GM12875 (cell line): ENCODE measurements at regions not wholly inside any gene's neighbourhood (a gene's known extent, or its start where the extent isn't known, plus 50 kb on each side); places are given as distances from the start of the nearest gene placed in this dataset.
"Not testable (repeated sequence)": the region's sequence is repeated elsewhere in the genome, so short reads cannot be mapped to it uniquely, and the experiment has no call there.

Source experiments
- H3K4me3 ChIP-seq: one replicate; pipeline ENCODE4 v1.5.1; 2011; ENCODE audit warnings: low read depth, low read length, control low read depth
- TF ChIP-seq, protein P1 (sequence below): IDR thresholded peaks from 2 replicates; pipeline ENCODE4 v1.5.1; 2011; ENCODE audit warnings: low read depth, mild to moderate bottlenecking, control low read depth, inconsistent platforms, low read length, moderate library complexity, borderline replicate concordance; ENCODE audit not compliant: insufficient read depth

DNA sequence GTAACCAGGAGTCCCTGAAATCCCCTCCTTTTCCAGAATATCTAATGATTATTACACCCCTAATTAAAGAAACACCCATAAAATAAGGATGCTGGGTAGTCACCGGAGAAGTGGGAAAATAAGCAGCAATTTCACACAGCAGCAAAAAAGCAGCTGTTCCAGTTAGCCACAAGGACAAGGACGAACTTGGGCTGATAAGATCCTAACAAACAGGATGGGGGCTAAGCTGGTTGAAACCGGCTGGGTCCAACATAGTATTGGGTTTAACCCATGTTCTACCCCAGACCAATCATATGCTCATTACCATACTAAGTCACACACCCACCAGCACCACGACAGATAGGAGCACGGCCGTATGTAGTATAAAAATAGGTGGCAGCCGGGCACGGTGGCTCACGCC is 100.7 kb downstream of the RPL10L start:
- no peak overlapping the region for H3K4me3 ChIP-seq
- TF ChIP-seq, protein P1, sequence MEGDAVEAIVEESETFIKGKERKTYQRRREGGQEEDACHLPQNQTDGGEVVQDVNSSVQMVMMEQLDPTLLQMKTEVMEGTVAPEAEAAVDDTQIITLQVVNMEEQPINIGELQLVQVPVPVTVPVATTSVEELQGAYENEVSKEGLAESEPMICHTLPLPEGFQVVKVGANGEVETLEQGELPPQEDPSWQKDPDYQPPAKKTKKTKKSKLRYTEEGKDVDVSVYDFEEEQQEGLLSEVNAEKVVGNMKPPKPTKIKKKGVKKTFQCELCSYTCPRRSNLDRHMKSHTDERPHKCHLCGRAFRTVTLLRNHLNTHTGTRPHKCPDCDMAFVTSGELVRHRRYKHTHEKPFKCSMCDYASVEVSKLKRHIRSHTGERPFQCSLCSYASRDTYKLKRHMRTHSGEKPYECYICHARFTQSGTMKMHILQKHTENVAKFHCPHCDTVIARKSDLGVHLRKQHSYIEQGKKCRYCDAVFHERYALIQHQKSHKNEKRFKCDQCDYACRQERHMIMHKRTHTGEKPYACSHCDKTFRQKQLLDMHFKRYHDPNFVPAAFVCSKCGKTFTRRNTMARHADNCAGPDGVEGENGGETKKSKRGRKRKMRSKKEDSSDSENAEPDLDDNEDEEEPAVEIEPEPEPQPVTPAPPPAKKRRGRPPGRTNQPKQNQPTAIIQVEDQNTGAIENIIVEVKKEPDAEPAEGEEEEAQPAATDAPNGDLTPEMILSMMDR = no peak

DNA sequence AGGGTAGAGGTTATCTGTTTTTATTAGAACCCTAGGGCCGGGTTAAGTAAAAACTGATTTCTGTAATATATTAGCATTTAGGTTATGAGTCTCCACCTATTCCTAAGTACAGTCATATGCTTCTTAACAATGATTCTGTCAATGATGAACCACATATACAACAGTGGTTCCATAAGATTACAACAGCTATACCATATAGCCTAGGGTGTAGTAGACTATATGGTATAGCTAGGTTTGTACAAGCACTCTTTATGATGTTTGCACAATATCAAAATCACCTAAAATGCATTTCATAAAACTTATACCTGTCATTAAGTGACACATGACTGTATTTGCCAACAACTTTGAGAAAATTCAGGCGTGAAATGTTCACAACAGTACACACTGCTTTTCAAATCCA is 110.6 kb downstream of the RPL10L start:
- TF ChIP-seq, protein P1 = no peak
- H3K4me3 ChIP-seq = no peak overlapping the region

DNA sequence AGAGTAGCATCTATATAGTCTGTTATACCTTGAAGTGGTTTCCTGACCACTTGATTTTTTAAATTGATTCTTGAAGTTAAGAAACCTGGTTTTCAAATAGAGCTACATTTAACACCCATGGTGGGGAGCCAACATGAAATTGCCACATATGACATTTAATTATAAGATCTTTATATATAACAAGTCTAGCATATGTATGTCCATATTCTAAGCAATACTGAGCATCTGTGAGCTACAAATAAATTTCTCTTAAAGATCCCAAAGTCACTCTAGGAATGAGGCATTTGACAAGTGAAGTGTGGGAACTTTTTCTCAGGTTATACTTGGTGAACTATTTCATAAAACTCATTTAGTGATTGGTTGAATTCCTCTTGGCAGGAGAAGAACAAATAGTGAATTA is 132.5 kb downstream of the RPL10L start:
- TF ChIP-seq, protein P1 = no peak

DNA sequence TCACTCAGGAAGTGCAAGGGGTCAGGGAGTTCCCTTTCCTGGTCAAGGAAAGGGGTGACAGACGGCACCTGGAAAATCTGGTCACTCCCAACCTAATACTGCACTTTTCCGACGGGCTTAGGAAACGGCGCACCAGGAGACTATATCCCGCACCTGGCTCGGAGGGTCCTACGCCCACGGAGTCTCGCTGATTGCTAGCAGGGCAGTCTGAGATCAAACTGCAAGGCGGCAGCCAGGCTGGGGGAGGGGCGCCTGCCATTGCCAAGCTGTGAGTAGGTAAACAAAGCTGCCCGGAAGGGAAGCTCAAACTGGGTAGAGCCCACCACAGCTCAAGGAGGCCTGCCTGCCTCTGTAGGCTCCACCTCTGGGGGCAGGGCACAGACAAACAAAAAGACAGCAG is 142.8 kb downstream of the RPL10L start:
- not testable (repeated sequence) for H3K4me3 ChIP-seq

More for the DNA sequence above, 132.5 kb downstream of the RPL10L start:
- no peak overlapping the region for H3K4me3 ChIP-seq

DNA sequence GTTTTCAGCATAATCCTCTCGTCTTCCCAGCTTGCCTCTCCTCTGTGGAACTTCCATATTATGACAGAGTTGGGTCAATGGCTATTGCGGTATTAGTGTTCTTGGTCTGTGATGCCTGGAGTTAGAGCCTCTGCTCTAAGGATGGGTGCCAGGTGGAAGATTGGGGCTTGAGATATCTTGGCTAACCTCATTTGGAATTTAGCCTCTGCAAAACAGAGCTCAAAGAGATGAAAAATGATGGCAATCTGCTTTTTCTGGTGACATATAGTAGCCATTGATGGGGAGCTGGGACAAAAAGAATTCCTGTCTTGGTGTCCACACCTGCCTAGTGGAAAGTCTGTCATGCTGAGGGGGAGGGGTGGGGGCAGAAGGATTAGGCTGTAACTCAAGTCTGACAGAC is 152.1 kb downstream of the RPL10L start:
- TF ChIP-seq, protein P1 = no peak
- no peak overlapping the region for H3K4me3 ChIP-seq

DNA sequence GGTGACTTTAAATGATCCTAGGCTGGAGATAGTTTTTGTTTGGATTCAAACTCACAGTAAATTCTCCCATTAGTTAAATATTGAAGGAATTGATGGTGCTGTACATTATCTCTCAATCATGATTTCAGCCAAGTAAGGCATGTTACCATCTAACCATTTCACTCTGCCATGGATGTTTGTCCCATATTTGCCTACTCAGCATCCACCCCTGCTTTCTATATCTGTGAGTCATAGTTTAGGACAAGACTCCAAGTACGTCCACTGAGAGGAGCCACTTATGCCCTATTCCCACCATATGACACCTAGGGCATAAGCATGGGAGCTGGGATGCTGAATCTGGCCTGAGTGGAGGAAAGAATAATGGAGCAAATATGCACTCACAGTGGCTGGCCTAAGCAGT is 155.2 kb downstream of the RPL10L start:
- TF ChIP-seq, protein P1 = no peak
- H3K4me3 ChIP-seq = no peak overlapping the region

DNA sequence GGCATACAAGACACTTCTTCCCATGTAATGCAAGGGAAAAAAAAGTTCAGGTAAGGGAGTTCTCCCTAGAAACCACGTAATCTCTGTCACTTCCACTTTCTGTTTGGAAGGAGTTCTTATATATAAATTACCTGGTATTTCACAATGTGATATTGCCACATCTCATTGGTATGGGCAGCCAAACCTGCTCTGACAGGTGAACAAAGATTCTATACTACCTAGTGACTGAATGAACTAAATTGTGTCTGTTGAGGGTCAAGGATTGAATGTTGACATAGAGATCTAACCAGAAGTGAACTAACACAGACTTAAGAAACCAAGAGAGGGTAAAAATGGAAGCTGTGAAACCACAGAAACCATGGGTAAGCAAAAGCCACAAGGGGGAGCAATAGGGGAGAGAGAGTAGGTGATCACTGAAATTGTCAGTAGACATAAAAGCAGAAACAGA is 161.3 kb downstream of the RPL10L start:
- TF ChIP-seq, protein P1 = peak; percentile 36; the same call in 1 of the 2 replicates
- H3K4me3 ChIP-seq = no peak overlapping the region

DNA sequence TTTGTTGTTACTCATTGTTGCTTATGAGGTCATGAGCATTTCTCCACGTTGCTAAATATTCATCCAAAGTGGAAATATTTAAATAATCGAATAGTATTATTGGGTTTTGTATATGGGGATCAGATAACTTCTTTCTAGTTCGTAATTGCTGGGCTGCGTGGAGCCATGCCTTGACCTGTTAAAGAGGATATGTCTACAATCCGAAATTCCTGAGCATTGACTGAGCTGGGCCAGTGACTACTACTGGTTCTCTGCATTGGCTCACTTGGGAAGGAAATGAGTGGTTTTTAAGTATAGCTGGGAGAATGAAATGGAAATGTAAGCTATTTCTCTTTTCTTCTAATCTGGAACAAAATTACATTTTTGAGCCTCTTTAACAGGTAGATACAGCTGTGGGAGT is 163.2 kb downstream of the RPL10L start:
- no peak overlapping the region for H3K4me3 ChIP-seq
- TF ChIP-seq, protein P1 = no peak
